GM19452 (cell line): ENCODE measurements at regions not wholly inside any gene's neighbourhood (a gene's known extent, or its start where the extent isn't known, plus 50 kb on each side); places are given as distances from the start of the nearest gene placed in this dataset.

Source experiments
- ATAC-seq: cut with Tn5 transposase; IDR thresholded peaks from one replicate; pipeline ENCODE4 v1.9.1; 2021; ENCODE audit not compliant: unreplicated experiment

GRCh38 chr15:31802761-31803160 is 227.6 kb upstream of the CHRNA7 start:
- ATAC-seq = no peak

GRCh38 chr15:31803388-31803884 is 226.9 kb upstream of the CHRNA7 start:
- ATAC-seq = no peak

GRCh38 chr15:31805090-31805662 is 225.1 kb upstream of the CHRNA7 start:
- no peak for ATAC-seq

GRCh38 chr15:31806106-31806505 is 224.2 kb upstream of the CHRNA7 start:
- ATAC-seq = no peak

- no peak for ATAC-seq
These were observed 218.7 kb upstream of the CHRNA7 start for GRCh38 chr15:31811641-31812040.

GRCh38 chr15:31814082-31814481 is 216.2 kb upstream of the CHRNA7 start:
- ATAC-seq = no peak

GRCh38 chr15:31815411-31816155 is 214.7 kb upstream of the CHRNA7 start:
- no peak for ATAC-seq

GRCh38 chr15:31822463-31822862 is 207.9 kb upstream of the CHRNA7 start:
- ATAC-seq = no peak

- ATAC-seq = no peak
These were observed 206.3 kb upstream of the CHRNA7 start for GRCh38 chr15:31824024-31824423.

- ATAC-seq = no peak
These were observed 201.7 kb upstream of the CHRNA7 start for GRCh38 chr15:31828594-31828993.

GRCh38 chr15:31830591-31830990 is 199.7 kb upstream of the CHRNA7 start:
- ATAC-seq = no peak

- ATAC-seq = no peak
These were observed 198.7 kb upstream of the CHRNA7 start for GRCh38 chr15:31831596-31831995.

- no peak for ATAC-seq
These were observed 195.7 kb upstream of the CHRNA7 start for GRCh38 chr15:31834654-31835053.

- ATAC-seq = no peak
These were observed 190.9 kb upstream of the CHRNA7 start for GRCh38 chr15:31839388-31839787.

- no peak for ATAC-seq
These were observed 189.4 kb upstream of the CHRNA7 start for GRCh38 chr15:31840849-31841476.

- no peak for ATAC-seq
These were observed 187.7 kb upstream of the CHRNA7 start for GRCh38 chr15:31842532-31843195.

- no peak for ATAC-seq
These were observed 186.8 kb upstream of the CHRNA7 start for GRCh38 chr15:31843426-31844055.

GRCh38 chr15:31845791-31846190 is 184.5 kb upstream of the CHRNA7 start:
- no peak for ATAC-seq

- ATAC-seq = no peak
These were observed 182.4 kb upstream of the CHRNA7 start for GRCh38 chr15:31847961-31848360.

- no peak for ATAC-seq
These were observed 181.7 kb upstream of the CHRNA7 start for GRCh38 chr15:31848621-31849020.
